GM12878 (cell line): ENCODE measurements at regions not wholly inside any gene's neighbourhood (a gene's known extent, or its start where the extent isn't known, plus 50 kb on each side); places are given as distances from the start of the nearest gene placed in this dataset.

Experiments used
- ATAC-seq: fragments of 200-7000 bp; cut with Tn5 transposase; 3 replicates; pipeline ENCODE4 v1.9.1; 2020; ENCODE audit warnings: mild to moderate bottlenecking, moderate library complexity
- BruUV-seq: library from RNA; stranded (reverse); fragments of 400-500 nt; replicated peaks from 2 replicates; lab custom pipeline; 2021; lab: Mats Ljungman, UMichigan
- CTCF ChIA-PET: fragments of 300-600 bp; sonication (Branson Sonifier 250); formaldehyde crosslinking; extraction: SDS; loops from one replicate; lab custom pipeline; 2021; ENCODE audit warnings: inconsistent platforms; lab: Yijun Ruan, JAX
- POLR2A ChIA-PET: fragments of 350-600 bp; formaldehyde crosslinking; extraction: SDS; loops from one replicate; lab custom pipeline; 2021; ENCODE audit warnings: inconsistent platforms; lab: Charles Lee
- RAD21 ChIA-PET: fragments of 300-600 bp; sonication (Branson Sonifier 250); formaldehyde crosslinking; loops from one replicate; lab custom pipeline; 2023; ENCODE audit warnings: antibody characterized with exemption; ENCODE audit not compliant: unreplicated experiment; lab: Charles Lee
- SMC1A ChIA-PET: fragments of 300-600 bp; sonication (Branson Sonifier 250); formaldehyde crosslinking; loops from one replicate; lab custom pipeline; 2023; ENCODE audit not compliant: unreplicated experiment, uncharacterized antibody; lab: Charles Lee
- DNase-seq: peaks from one replicate; pipeline ENCODE4 v3.0.0-alpha.2; 2011; ENCODE audit warnings: low read depth, low spot score
- FAIRE-seq: peaks from 3 replicates; lab custom pipeline; 2011; peaks lifted over from hg19 to GRCh38; lab: Jason Lieb, UNC
- H2AFZ ChIP-seq: 2 replicates; pipeline ENCODE4 v1.6.0; 2011; ENCODE audit warnings: low read depth, low read length, control low read depth; ENCODE audit not compliant: control insufficient read depth
- H3K27ac ChIP-seq: 2 replicates; pipeline ENCODE4 v1.5.1; 2011; ENCODE audit warnings: control low read depth; ENCODE audit not compliant: control insufficient read depth, insufficient read depth
- H3K27me3 ChIP-seq, 2 experiments: replicated peaks in 1 of 2; 2 replicates each; pipeline versions ENCODE4 v1.6.0 to v1.6.1; 2011; ENCODE audit warnings: low read length in 1 of 2; ENCODE audit not compliant: control insufficient read depth in 2 of 2, insufficient read depth in 2 of 2
- H3K36me3 ChIP-seq, 2 experiments: 2 replicates each; pipeline ENCODE4 v1.5.1; 2011; ENCODE audit warnings: low read length in 1 of 2; ENCODE audit not compliant: control insufficient read depth in 2 of 2, insufficient read depth in 2 of 2
- H3K4me1 ChIP-seq: 2 replicates; pipeline ENCODE4 v1.6.1; 2011; ENCODE audit warnings: mild to moderate bottlenecking, low read length, moderate library complexity, mixed read lengths; ENCODE audit not compliant: control insufficient read depth, insufficient read depth
- H3K4me2 ChIP-seq: 2 replicates; pipeline ENCODE4 v1.6.0; 2011; ENCODE audit warnings: control low read depth; ENCODE audit not compliant: control insufficient read depth, insufficient read depth
- H3K4me3 ChIP-seq: fragments of 200-600 bp; sonication (generic); 2 replicates; pipeline ENCODE4 v1.5.1; 2016
- H3K79me2 ChIP-seq: 2 replicates; pipeline ENCODE4 v1.6.0; 2011; ENCODE audit warnings: low read length; ENCODE audit not compliant: control insufficient read depth, insufficient read depth
- H3K9ac ChIP-seq: 2 replicates; pipeline ENCODE4 v1.8.0; 2011; ENCODE audit warnings: low read length, control low read depth, mixed read lengths; ENCODE audit not compliant: control insufficient read depth, insufficient read depth
- H3K9me3 ChIP-seq: replicated peaks from 3 replicates; pipeline ENCODE4 v1.5.1; 2011; ENCODE audit warnings: mild to moderate bottlenecking, low read length; ENCODE audit not compliant: control insufficient read depth, insufficient read depth
- H4K20me1 ChIP-seq: 2 replicates; pipeline ENCODE4 v1.6.0; 2011; ENCODE audit not compliant: control insufficient read depth, insufficient read depth
- CEBPB ChIP-seq, 2 experiments: fragments of 150-350 bp in 1 of 2; IDR thresholded peaks; 2 replicates each; pipeline ENCODE4 v1.6.1; 2012 to 2014; ENCODE audit warnings: low read depth in 2 of 2, low read length in 2 of 2, borderline replicate concordance in 1 of 2, inconsistent platforms in 1 of 2
- KDM1A ChIP-seq: fragments of 200-600 bp; sonication (generic); IDR thresholded peaks from 2 replicates; pipeline ENCODE4 v1.6.1; 2016; ENCODE audit warnings: borderline replicate concordance
- MYB ChIP-seq: fragments of 150-350 bp; IDR thresholded peaks from 2 replicates; pipeline ENCODE4 v1.6.1; 2014; ENCODE audit warnings: mild to moderate bottlenecking, low read depth, low read length, borderline replicate concordance
- SMARCA5 ChIP-seq: fragments of 450-650 bp; IDR thresholded peaks from 2 replicates; pipeline ENCODE4 v1.6.1; 2017; ENCODE audit warnings: mild to moderate bottlenecking
- SREBF2 ChIP-seq: IDR thresholded peaks from 2 replicates; pipeline ENCODE4 v1.6.1; 2012; ENCODE audit warnings: mild to moderate bottlenecking, low read length
- WGBS: methylation state at CpG from one replicate; pipeline ENCODE4 v1.1.6; 2016; ENCODE audit warnings: low lambda C conversion rate; ENCODE audit not compliant: insufficient replicate concordance, insufficient coverage; ENCODE audit errors: missing lambda C conversion rate; 5-methylcytosine and 5-hydroxymethylcytosine counted together
- in situ Hi-C: fragments of 300-500 bp; cut with MboI; formaldehyde crosslinking; loops from 9 replicates; pipeline ENCODE4 v1.14.3; 2018; ENCODE audit warnings: mixed read lengths
- intact Hi-C: fragments of 100-400 bp; cut with micrococcal nuclease; formaldehyde crosslinking; loops from one replicate; pipeline ENCODE4 v1.14.2; 2022; ENCODE audit not compliant: unreplicated experiment
- TF ChIP-seq, protein P1 (sequence below): fragments of 450-650 bp; IDR thresholded peaks from 2 replicates; pipeline ENCODE4 v1.6.1; 2017; ENCODE audit warnings: mild to moderate bottlenecking, moderate library complexity
- TF ChIP-seq, protein P2 (sequence below): fragments of 450-650 bp; IDR thresholded peaks from 2 replicates; pipeline ENCODE4 v1.6.1; 2018; ENCODE audit warnings: mild to moderate bottlenecking, low read depth, moderate library complexity; ENCODE audit not compliant: partially characterized antibody
- TF ChIP-seq, protein P3 (sequence below): IDR thresholded peaks from 2 replicates; pipeline ENCODE4 v1.6.1; 2011; ENCODE audit warnings: mild to moderate bottlenecking, low read depth, low read length, moderate library complexity; ENCODE audit not compliant: insufficient replicate concordance
- TF ChIP-seq, protein P4 (sequence below): IDR thresholded peaks from 2 replicates; pipeline ENCODE4 v1.6.1; 2011; ENCODE audit warnings: low read depth, low read length, improper control_type of control experiment, borderline replicate concordance

DNA sequence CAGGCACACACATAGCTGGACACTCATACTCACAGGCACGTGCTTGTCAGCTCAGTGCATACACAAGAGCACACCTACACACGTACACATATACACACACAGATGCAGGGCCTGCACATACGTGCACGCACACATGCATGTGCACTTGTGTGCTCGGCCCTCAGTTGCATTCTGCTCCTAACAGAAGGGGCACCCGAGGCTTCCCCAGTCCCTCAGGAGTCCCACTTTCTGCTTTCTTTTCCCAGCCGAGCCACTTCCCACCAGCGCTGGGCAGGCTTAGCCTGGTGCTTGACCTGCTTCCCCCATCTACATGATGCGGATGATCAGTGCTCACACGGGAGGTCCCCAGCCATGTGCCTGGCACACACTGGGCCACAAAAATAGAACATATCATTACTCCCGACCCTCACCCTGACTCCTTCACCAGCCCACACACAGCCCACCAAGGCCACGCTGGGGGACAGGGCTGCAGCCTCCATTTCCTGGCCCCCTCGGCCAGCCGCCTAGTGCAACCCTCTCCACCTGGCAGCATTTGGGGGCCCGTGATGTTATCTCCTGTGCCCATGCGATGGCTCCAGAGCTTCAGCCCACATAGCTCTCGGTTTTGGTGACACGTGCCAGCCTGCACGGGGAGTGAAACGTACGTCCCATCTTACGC lies 125.2 kb upstream of the SPACA7 start (continued):
- TF ChIP-seq SREBF2 (no peak), SMARCA5 (no peak), CEBPB (IDR thresholded peaks at IDR 0.05; ENCODE audit: borderline replicate concordance in 1 of 2, low read depth in 2 of 2, low read length in 2 of 2) (no peak)
- TF ChIP-seq, protein P1, sequence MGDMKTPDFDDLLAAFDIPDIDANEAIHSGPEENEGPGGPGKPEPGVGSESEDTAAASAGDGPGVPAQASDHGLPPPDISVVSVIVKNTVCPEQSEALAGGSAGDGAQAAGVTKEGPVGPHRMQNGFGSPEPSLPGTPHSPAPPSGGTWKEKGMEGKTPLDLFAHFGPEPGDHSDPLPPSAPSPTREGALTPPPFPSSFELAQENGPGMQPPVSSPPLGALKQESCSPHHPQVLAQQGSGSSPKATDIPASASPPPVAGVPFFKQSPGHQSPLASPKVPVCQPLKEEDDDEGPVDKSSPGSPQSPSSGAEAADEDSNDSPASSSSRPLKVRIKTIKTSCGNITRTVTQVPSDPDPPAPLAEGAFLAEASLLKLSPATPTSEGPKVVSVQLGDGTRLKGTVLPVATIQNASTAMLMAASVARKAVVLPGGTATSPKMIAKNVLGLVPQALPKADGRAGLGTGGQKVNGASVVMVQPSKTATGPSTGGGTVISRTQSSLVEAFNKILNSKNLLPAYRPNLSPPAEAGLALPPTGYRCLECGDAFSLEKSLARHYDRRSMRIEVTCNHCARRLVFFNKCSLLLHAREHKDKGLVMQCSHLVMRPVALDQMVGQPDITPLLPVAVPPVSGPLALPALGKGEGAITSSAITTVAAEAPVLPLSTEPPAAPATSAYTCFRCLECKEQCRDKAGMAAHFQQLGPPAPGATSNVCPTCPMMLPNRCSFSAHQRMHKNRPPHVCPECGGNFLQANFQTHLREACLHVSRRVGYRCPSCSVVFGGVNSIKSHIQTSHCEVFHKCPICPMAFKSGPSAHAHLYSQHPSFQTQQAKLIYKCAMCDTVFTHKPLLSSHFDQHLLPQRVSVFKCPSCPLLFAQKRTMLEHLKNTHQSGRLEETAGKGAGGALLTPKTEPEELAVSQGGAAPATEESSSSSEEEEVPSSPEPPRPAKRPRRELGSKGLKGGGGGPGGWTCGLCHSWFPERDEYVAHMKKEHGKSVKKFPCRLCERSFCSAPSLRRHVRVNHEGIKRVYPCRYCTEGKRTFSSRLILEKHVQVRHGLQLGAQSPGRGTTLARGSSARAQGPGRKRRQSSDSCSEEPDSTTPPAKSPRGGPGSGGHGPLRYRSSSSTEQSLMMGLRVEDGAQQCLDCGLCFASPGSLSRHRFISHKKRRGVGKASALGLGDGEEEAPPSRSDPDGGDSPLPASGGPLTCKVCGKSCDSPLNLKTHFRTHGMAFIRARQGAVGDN: no peak
- TF ChIP-seq, all 136 proteins: peak for 0

DNA sequence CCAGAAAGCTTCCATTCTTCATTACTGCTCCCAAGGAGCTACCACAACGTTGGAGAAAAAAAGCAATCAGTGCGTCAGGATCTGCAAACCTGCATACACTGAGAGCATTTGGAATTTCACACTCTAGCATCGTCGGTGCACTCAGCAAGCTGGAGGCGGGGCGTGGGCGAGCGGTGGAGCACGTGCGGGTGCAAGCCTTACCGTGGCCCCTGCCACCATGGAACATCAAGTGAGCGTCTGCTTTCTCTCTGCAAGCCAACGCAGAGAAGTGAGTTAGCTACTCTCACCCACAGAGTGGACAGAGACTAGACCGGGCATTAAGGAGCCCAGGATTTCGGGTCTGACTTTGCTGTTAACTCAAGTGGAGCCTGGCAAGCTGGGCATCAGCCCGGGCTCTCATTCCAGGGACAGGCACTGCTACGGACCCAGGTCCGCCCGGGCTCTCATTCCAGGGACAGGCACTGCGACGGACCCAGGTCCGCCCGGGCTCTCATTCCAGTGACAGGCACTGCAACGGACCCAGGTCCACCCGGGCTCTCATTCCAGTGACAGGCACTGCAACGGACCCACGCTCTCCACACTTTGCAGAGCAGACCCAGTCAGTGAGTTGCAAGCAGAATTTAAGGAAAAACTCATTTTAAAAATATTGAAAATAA lies 124.1 kb upstream of the SPACA7 start:
- Histone ChIP-seq H3K9me3 (no peaks in the 10 kb centered on the region; the same call in 2 of the 3 replicates), H3K36me3 (no peaks in the 10 kb centered on the region), H3K9ac (no peak overlapping the region), H3K27ac (no peak overlapping the region), H3K79me2 (no peaks in the 10 kb centered on the region), H3K27me3 (no peaks in the 10 kb centered on the region), H3K4me2 (no peak overlapping the region), H3K4me3 (no peak overlapping the region), H4K20me1 (no peaks in the 10 kb centered on the region), H3K4me1 (no peaks in the 10 kb centered on the region), H2AFZ (no peak overlapping the region)
- 53% methylated on average over 27 of the region's 27 CpGs for WGBS
- intact Hi-C loops: no loop called here
- CTCF ChIA-PET: no interaction called here
- no peak for ATAC-seq
- RAD21 ChIA-PET: no interaction called here
- DNase-seq: no peak
- no TSS peak for BruUV-seq
- SMC1A ChIA-PET: no interaction called here
- in situ Hi-C loops: no loop called here
- POLR2A ChIA-PET: no interaction called here
- no peak for FAIRE-seq
- no peak for TF ChIP-seq MYB
- TF ChIP-seq KDM1A: no peak
- TF ChIP-seq, protein P2, sequence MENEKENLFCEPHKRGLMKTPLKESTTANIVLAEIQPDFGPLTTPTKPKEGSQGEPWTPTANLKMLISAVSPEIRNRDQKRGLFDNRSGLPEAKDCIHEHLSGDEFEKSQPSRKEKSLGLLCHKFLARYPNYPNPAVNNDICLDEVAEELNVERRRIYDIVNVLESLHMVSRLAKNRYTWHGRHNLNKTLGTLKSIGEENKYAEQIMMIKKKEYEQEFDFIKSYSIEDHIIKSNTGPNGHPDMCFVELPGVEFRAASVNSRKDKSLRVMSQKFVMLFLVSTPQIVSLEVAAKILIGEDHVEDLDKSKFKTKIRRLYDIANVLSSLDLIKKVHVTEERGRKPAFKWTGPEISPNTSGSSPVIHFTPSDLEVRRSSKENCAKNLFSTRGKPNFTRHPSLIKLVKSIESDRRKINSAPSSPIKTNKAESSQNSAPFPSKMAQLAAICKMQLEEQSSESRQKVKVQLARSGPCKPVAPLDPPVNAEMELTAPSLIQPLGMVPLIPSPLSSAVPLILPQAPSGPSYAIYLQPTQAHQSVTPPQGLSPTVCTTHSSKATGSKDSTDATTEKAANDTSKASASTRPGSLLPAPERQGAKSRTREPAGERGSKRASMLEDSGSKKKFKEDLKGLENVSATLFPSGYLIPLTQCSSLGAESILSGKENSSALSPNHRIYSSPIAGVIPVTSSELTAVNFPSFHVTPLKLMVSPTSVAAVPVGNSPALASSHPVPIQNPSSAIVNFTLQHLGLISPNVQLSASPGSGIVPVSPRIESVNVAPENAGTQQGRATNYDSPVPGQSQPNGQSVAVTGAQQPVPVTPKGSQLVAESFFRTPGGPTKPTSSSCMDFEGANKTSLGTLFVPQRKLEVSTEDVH: no peak
- TF ChIP-seq, protein P3, sequence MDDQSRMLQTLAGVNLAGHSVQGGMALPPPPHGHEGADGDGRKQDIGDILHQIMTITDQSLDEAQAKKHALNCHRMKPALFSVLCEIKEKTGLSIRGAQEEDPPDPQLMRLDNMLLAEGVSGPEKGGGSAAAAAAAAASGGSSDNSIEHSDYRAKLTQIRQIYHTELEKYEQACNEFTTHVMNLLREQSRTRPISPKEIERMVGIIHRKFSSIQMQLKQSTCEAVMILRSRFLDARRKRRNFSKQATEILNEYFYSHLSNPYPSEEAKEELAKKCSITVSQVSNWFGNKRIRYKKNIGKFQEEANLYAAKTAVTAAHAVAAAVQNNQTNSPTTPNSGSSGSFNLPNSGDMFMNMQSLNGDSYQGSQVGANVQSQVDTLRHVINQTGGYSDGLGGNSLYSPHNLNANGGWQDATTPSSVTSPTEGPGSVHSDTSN: no peak
- TF ChIP-seq, protein P4, sequence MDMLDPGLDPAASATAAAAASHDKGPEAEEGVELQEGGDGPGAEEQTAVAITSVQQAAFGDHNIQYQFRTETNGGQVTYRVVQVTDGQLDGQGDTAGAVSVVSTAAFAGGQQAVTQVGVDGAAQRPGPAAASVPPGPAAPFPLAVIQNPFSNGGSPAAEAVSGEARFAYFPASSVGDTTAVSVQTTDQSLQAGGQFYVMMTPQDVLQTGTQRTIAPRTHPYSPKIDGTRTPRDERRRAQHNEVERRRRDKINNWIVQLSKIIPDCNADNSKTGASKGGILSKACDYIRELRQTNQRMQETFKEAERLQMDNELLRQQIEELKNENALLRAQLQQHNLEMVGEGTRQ: no peak
